Activated CD4-positive, alpha-beta T cell treated with anti-CD3 and anti-CD28 coated beads for 36 hours (primary cell): ENCODE measurements at regions not wholly inside any gene's neighbourhood (a gene's known extent, or its start where the extent isn't known, plus 50 kb on each side); places are given as distances from the start of the nearest gene placed in this dataset.

ENCODE experiments used
- ATAC-seq: fragments of 200-7000 bp; cut with Tn5 transposase; one replicate; pipeline ENCODE4 v1.10.0; 2021; ENCODE audit warnings: mild to moderate bottlenecking, moderate library complexity
- CTCF ChIA-PET: fragments of 350-600 bp; sonication (Branson Sonifier 250); formaldehyde crosslinking; loops from one replicate; lab custom pipeline; 2021; ENCODE audit warnings: antibody characterized with exemption; lab: Charles Lee
- POLR2A ChIA-PET: fragments of 350-600 bp; sonication (Branson Sonifier 250); formaldehyde crosslinking; loops from one replicate; lab custom pipeline; 2021; ENCODE audit warnings: antibody characterized with exemption, inconsistent platforms; lab: Charles Lee
- DNase-seq: peaks from one replicate; pipeline ENCODE4 v3.0.0-alpha.2; 2020
- H3K27ac Mint-ChIP-seq: one replicate; pipeline ENCODE4 v1.8.0; 2021; ENCODE audit warnings: mixed read lengths
- H3K27me3 Mint-ChIP-seq: one replicate; pipeline ENCODE4 v1.8.0; 2021; ENCODE audit warnings: mixed read lengths
- H3K36me3 Mint-ChIP-seq: one replicate; pipeline ENCODE4 v1.8.0; 2021; ENCODE audit warnings: low read depth, mixed read lengths
- H3K4me1 Mint-ChIP-seq: one replicate; pipeline ENCODE4 v1.8.0; 2021; ENCODE audit warnings: mixed read lengths
- H3K4me3 Mint-ChIP-seq: one replicate; pipeline ENCODE4 v1.8.0; 2021; ENCODE audit warnings: mild to moderate bottlenecking, moderate library complexity, mixed read lengths
- H3K9me3 Mint-ChIP-seq: one replicate; pipeline ENCODE4 v1.8.0; 2021; ENCODE audit warnings: low read depth, mixed read lengths
- intact Hi-C, 2 experiments: fragments of 100-400 bp; cut with DNase I in 1 of 2; cut with micrococcal nuclease in 1 of 2; formaldehyde crosslinking; loops; one replicate each; pipeline versions ENCODE4 v1.14.2 to v1.15.1; 2022 to 2024; cut with DNase I, micrococcal nuclease

DNA sequence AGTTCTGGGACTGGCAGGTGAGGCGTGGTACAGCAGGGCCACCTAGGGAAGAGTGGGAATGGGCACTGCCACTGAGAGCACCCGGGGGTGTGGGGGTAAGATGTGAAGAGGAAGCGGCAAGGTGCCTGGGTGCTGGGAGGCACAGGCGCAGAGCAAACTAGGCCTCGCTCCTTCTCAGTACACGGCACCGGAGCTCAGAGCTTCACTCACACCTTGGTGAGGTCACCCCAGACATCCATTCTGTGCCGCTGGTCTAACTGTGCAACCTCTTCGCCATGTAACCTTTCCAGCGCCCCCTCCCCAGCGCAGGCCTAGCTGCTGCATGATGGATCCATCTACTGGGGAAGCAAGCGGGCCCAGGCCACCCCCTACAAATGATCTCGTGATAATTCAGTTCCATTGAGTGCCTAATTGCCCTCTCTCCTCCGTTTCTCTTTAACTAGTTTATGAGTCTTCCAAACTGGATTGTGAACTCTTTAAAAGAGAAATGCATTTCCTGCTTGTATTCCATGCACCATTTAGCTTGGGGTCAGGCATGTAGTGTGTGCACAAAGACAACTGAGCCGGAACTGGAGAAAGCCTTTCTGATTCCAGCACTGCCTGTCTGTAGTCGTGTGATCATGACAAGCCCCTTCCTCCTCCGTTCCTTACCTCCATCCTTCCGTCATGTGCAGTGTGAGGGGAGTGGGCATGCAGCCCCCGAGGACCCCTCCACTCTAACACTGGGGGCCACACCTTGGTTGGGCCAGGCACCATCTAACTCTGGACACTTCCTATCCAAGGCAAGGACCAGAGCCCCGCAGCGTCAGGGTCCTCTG, 1475.2 kb downstream of the TBC1D22A start:
- POLR2A ChIA-PET: no interaction called here
- Mint-ChIP-seq H3K27ac (no peak overlapping the region), H3K4me1 (peaks cover 2% of the 10 kb centered on the region), H3K9me3 (peaks cover 8% of the 10 kb centered on the region), H3K27me3 (peaks cover 2% of the 10 kb centered on the region), H3K4me3 (no peak overlapping the region), H3K36me3 (no peaks in the 10 kb centered on the region)
- DNase-seq (no peak), ATAC-seq (no peak)
- CTCF ChIA-PET: interaction anchor here (1.0 kb wide), 1 partner anchor 25 kb away, joined by 3 read pairs; no protein-coding TSS in a partner anchor
- intact Hi-C loops: no loop called here

DNA sequence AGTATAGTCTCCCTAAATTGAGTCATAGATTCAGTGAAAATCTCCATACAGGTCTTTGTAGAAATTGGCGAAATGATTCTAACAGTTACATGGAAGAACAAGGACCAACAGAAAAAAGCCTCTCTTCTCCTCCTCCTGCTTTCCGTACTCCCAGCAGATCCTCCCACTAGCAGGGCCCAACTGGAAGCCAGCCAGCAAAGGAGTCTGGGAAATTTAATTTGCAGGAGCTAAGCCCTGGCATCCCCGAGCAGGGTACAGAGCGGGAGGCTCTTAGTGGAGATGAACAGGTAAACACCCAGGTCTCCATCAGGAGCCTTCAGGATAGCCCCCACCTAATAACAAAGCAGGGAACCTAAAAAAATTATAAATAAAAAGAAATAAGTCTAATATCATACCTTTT, 1473.8 kb downstream of the TBC1D22A start:
- CTCF ChIA-PET: no interaction called here
- H3K4me3 Mint-ChIP-seq: no peak overlapping the region
- no peak for ATAC-seq
- no peaks in the 10 kb centered on the region for H3K36me3 Mint-ChIP-seq
- intact Hi-C loops: no loop called here
- H3K27me3 Mint-ChIP-seq: no peaks in the 10 kb centered on the region
- DNase-seq: no peak
- peaks cover 17% of the 10 kb centered on the region for H3K9me3 Mint-ChIP-seq
- no peaks in the 10 kb centered on the region for H3K4me1 Mint-ChIP-seq
- POLR2A ChIA-PET: no interaction called here
- H3K27ac Mint-ChIP-seq: no peak overlapping the region

DNA sequence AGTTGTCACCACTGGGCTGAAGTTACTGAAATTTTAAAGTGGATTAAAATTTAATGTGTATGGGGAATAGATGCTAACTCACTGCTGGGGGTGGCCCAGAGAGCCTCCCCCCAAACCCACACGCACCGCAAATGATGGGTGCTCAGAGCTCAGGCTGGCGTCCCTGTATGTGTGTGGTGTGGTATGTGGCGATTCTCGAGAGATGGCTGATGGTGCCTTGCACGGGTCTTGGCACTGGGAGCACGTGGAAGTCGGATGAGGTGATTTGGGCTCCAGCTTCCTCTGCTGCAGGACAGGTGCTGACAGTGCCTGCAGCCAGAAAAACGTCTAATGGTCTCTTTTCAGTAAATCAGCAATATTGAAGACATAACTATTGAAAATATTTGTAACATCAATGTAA, 1473.3 kb downstream of the TBC1D22A start:
- DNase-seq (no peak), ATAC-seq (no peak)
- no peaks in the 10 kb centered on the region for H3K36me3 Mint-ChIP-seq
- H3K4me1 Mint-ChIP-seq: no peaks in the 10 kb centered on the region
- no peak overlapping the region for H3K4me3 Mint-ChIP-seq
- CTCF ChIA-PET: no interaction called here
- intact Hi-C loops: no loop called here
- no peaks in the 10 kb centered on the region for H3K27me3 Mint-ChIP-seq
- POLR2A ChIA-PET: no interaction called here
- peaks cover 17% of the 10 kb centered on the region for H3K9me3 Mint-ChIP-seq
- H3K27ac Mint-ChIP-seq: no peak overlapping the region

DNA sequence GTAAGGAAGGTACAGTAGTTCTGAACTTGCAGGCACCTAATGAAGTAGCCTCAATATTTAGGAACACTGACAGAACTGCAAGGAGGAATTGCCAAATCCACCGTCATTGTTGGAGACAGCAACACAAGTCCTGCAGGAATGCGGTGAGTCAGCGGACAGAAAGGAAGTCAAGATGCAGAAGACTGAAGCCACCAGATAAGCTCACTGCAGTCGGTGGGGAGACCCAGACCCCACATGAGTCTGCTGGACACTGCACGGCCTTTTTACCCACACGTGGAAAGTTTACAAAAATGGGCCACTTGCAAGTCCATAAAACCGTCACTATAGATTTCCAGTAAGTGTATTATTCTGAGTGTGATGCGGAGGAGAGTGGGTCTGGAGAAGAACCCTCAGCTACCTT, 1471.6 kb downstream of the TBC1D22A start:
- intact Hi-C loops: no loop called here
- no peaks in the 10 kb centered on the region for H3K36me3 Mint-ChIP-seq
- H3K9me3 Mint-ChIP-seq: peaks cover 17% of the 10 kb centered on the region
- no peak for DNase-seq
- H3K27ac Mint-ChIP-seq: no peak overlapping the region
- no peak for ATAC-seq
- no peaks in the 10 kb centered on the region for H3K4me1 Mint-ChIP-seq
- POLR2A ChIA-PET: no interaction called here
- no peaks in the 10 kb centered on the region for H3K27me3 Mint-ChIP-seq
- H3K4me3 Mint-ChIP-seq: no peak overlapping the region
- CTCF ChIA-PET: no interaction called here

DNA sequence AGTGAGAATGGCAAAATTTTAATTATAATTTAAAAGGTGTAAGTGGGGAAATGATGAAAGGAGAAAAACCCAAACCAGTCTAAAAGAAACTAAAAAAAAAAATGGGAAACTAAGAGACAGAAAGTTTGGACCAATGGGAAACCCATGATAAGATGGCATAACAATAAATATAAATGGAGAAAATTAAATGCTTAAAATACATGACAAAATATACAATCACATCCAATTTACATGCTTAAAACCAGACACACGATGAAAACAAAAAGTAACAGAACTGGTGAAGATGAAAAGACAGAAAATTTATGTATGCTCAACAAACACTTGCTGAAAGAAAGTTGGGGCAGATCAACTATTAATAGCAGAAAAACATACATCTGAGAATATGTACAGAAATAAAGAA, 1471.1 kb downstream of the TBC1D22A start:
- no peak overlapping the region for H3K27ac Mint-ChIP-seq
- intact Hi-C loops: no loop called here
- peaks cover 17% of the 10 kb centered on the region for H3K9me3 Mint-ChIP-seq
- POLR2A ChIA-PET: no interaction called here
- H3K36me3 Mint-ChIP-seq: no peaks in the 10 kb centered on the region
- no peaks in the 10 kb centered on the region for H3K27me3 Mint-ChIP-seq
- no peaks in the 10 kb centered on the region for H3K4me1 Mint-ChIP-seq
- ATAC-seq (no peak), DNase-seq (no peak)
- CTCF ChIA-PET: no interaction called here
- H3K4me3 Mint-ChIP-seq: no peak overlapping the region

DNA sequence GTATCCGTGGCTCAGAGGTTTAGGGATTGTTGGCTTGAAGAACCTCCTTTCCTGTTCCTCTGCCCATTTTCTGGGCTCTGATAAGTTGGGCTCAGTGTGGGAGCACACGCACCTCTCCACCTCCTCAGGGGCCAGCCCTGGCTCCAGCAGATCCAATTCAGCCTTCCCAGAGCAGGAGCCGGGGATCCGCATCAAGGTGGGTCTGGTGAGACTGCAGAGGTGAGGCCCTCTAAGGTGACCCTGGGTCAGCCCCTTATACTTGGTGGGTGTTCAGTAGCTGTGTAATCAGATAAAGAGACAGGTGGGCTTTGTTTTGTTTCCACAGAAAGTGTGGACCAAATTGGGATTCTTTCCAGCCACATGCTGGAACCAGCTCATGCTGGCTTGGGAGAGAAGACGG, 1466.0 kb downstream of the TBC1D22A start:
- DNase-seq (no peak), ATAC-seq (no peak)
- POLR2A ChIA-PET: no interaction called here
- Mint-ChIP-seq H3K27me3 (no peaks in the 10 kb centered on the region), H3K4me3 (no peak overlapping the region), H3K27ac (no peak overlapping the region), H3K36me3 (no peaks in the 10 kb centered on the region), H3K9me3 (peaks cover 11% of the 10 kb centered on the region), H3K4me1 (no peaks in the 10 kb centered on the region)
- CTCF ChIA-PET: no interaction called here
- intact Hi-C loops: no loop called here

DNA sequence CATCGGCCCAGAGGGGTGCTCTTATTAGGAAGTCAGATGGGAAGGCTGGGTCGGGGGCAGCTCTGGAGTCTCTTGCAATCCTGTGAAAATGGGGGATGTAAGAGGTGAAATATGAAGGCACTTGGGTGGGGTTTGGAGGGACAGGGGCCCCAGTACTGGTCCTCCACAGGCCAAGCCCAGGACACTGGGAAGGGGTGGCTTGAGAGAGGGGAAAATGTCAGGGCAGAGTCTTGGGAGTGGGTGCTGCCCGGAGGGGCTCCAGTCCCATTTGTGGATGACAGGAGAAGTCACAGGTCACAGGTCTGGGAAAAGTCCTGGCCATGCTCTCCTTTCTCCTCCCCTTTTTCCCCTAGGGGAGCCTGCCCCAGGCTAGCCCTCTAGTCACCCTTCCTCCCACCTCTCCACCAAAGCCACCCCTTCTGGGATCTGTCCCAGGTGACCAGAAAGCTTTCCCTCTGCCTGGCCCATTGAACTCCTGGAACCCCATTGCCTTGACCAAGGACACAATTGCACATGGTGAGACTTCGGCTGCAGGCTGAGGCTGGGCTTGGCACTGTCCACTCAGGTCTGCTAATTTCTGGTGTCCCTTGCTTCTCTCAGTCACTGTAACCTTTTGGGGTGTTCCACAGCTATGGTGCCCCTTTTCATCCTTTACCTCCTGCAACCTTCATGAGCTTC, 1465.0 kb downstream of the TBC1D22A start:
- ATAC-seq: no peak

DNA sequence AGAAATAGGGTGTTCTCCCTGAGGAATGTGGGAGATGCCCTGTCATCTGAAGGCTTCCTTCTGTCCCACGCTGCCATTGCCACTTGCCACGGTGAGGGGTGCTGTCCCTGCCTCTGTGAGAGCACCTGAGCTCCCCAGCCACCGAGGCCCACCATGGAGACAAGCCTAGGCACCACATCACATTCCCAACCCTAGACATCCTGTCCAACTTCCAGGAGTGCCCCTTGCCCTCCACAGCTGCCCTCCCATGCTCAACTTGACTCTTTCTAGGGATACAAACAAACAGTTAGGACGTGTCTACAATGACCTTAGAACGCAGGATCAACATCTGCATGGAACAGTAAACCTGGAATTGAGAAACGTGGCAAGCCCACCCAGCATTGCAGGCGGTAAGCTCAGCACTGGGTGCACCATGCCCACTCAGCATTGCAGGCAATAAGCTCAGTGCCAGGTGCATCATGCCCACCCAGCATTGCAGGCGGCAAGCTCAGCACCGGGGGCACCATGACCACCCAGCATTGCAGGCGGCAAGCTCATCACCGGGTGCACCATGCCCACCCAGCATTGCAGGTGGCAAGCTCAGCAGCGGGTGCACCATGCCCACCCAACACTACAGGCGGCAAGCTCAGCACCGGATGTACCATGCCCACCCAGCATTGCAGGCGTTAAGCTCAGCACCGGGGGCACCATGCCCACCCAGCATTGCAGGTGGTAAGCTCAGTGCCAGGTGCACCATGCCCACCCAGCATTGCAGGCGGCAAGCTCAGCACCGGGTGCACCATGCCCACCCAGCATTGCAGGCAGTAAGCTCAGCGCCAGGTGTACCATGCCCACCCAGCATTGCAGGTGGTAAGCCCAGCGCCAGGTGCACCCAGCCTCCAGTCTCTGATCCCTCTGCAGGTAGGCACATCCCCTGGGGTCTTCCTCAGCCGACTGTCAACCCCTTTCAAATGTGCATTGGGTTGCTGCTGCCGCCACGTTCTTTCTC, 1463.9 kb downstream of the TBC1D22A start:
- ChIA-PET POLR2A (no interaction called here), CTCF (no interaction called here)
- H3K4me3 Mint-ChIP-seq: no peak overlapping the region
- intact Hi-C loops: no loop called here
- H3K27me3 Mint-ChIP-seq: no peaks in the 10 kb centered on the region
- ATAC-seq (no peak), DNase-seq (no peak)
- H3K36me3 Mint-ChIP-seq: no peaks in the 10 kb centered on the region
- H3K9me3 Mint-ChIP-seq: no peaks in the 10 kb centered on the region
- no peaks in the 10 kb centered on the region for H3K4me1 Mint-ChIP-seq
- no peak overlapping the region for H3K27ac Mint-ChIP-seq

More for the DNA sequence above, 1465.0 kb downstream of the TBC1D22A start:
- intact Hi-C loops: no loop called here
- H3K9me3 Mint-ChIP-seq: peaks cover 7% of the 10 kb centered on the region
- H3K27ac Mint-ChIP-seq: no peak overlapping the region
- ChIA-PET CTCF (no interaction called here), POLR2A (no interaction called here)
- no peaks in the 10 kb centered on the region for H3K4me1 Mint-ChIP-seq
- no peak overlapping the region for H3K4me3 Mint-ChIP-seq
- H3K27me3 Mint-ChIP-seq: no peaks in the 10 kb centered on the region
- no peak for DNase-seq
- H3K36me3 Mint-ChIP-seq: no peaks in the 10 kb centered on the region

DNA sequence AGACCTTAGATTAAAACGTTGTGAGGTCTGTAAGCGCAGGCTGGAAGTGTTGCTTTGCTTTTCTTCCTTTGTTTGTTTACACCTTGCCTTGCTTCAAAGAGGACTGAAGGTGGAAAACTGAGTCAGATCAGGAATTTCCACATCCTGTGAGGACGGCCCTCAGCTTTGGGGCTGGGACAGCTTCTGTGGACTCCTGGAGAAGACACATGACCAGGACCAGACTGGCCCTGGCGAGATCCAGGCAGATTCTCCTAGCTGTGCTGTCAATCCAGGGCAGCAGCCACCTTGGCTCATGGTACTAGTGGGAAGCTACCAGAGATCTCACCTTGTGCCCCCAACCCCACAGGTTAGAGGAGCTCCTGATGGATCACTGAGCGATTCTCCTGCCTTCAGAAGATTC, 1461.9 kb downstream of the TBC1D22A start:
- Mint-ChIP-seq H3K4me3 (no peak overlapping the region), H3K27ac (no peak overlapping the region), H3K9me3 (peaks cover 3% of the 10 kb centered on the region), H3K36me3 (no peaks in the 10 kb centered on the region), H3K4me1 (no peaks in the 10 kb centered on the region), H3K27me3 (no peaks in the 10 kb centered on the region)
- POLR2A ChIA-PET: no interaction called here
- no peak for DNase-seq
- ATAC-seq: no peak
- CTCF ChIA-PET: no interaction called here
- intact Hi-C loops: no loop called here

DNA sequence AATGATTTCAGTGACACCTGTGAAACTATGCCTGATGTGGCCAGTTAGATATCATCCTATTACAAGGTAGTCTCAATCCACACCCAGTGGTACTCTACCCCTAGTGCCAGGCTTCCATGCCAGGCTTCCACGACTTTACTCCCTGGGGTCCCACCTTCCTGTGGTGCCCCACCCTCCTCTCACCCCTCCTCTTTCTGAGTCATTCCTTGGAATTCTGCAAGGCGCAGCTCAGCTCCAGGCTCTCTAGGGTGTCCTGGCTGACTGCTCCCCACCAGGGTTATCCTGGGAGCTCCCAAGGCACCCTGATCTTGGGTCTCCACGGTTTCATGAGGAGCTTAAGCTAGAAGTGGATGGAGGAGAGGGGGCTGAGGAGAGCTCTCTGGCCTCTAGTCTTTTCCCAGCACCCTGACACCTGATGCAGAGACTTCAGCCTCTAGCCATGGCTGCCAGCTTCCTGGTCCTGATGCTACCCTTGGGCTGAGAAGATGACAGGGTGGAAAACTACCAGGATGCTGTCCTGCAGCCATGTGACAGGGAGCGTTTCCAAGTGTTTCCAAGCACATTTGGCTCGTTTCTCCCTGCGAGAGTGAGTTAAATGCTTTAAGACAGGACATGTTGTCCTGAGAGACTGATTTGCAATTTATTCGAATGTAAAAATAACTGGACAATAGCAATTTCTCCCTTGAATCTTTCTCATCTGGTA, 1461.2 kb downstream of the TBC1D22A start:
- H3K27ac Mint-ChIP-seq: no peak overlapping the region
- no peaks in the 10 kb centered on the region for H3K27me3 Mint-ChIP-seq
- intact Hi-C loops: no loop called here
- ChIA-PET POLR2A (interaction anchor here (0.6 kb wide), 1 partner anchor 178 kb away, joined by 3 read pairs; no protein-coding TSS in a partner anchor), CTCF (no interaction called here)
- no peaks in the 10 kb centered on the region for H3K36me3 Mint-ChIP-seq
- no peaks in the 10 kb centered on the region for H3K4me1 Mint-ChIP-seq
- DNase-seq: no peak
- H3K4me3 Mint-ChIP-seq: no peak overlapping the region
- peaks cover 3% of the 10 kb centered on the region for H3K9me3 Mint-ChIP-seq
- ATAC-seq: no peak
